ENCODE measurements at regions not wholly inside any gene's neighbourhood (a gene's known extent, or its start where the extent isn't known, plus 50 kb on each side); places are given as distances from the start of the nearest gene placed in this dataset.

GRCh38 chr1:57868239-57868638, 444.4 kb upstream of the DAB1 start:
- TF ChIP-seq CTCF (IDR thresholded peaks at IDR 0.05; ENCODE audit: low read depth, low read length) (no peak), EZH2phosphoT487 (IDR thresholded peaks at IDR 0.05; ENCODE audit: low read depth) (no peak)
